Activated CD4-positive, alpha-beta T cell treated with anti-CD3 and anti-CD28 coated beads for 4 hours (primary cell): ENCODE measurements at regions not wholly inside any gene's neighbourhood (a gene's known extent, or its start where the extent isn't known, plus 50 kb on each side); places are given as distances from the start of the nearest gene placed in this dataset.

Experiments
- DNase-seq, 2 donors: peaks; one replicate each; pipeline ENCODE4 v3.0.0-alpha.2; 2020

DNA sequence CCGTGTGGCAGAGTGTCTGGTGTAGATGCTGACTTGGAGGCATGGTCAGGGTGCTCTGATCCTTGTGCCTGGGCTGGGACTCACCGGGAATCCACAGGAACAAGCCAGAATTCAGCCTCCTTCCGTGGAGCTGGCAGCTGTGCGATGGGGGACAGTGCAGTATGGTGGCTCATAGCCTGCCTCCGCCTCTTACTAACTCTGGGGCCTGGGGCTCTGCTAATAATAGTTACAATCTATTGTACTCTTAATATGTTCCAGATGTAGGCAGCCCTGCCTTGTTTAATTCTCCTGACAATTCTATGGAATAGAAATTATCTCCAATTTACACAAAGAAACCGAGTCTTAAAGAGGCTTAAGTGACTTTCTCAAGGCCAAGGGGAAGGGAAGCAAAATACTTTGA is 77.6 kb downstream of the PCDH1 start:
- DNase-seq, result no peak

DNA sequence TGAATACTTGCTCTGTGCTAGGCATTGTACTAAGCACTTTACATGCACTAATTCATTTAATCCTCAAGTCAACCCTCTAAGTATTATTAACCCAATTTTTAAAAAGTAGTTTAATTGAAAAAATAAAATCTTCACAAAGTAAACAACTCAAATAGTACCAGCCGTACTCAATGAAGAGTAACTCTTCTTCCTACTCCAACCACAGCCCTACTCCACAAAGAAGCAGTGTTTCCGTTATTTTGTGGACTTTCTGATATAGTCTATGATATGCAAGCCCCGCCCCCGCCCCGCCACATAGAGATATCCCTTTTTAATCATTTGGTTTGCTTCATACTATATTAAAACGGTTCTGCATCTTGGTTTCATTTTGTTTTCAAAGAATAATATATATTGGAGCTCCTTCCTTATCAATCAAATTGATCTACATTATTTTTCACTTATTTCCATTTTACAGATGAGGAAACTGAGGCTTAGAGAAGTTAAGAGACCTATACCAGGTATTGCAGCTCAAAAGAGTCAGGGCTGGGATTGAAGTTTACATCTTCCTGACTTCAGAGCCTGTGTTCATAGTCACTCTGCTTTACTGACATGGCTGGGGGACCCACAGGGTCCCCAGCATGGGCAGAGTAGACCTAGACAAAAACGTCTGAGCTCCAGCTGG is 78.6 kb downstream of the PCDH1 start:
- no peak for DNase-seq

DNA sequence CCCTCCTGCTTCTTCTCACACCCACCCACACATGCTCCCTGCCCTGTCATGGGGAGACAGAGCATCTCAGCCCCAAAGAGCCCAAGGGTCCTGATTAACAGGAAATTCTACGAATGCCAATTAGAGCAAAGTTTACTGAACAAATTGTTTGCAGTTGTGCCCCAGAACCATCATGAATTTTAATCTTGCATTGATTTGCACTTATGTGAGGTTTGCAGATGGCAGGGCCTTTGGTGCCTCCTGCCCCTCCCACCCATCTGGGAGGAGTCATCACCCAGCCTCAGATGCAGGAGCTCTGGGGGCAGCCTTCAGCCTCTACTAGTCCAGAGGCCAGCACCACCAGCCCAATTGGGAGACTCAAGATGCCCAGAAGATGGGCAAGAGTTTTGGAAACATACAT is 80.8 kb downstream of the PCDH1 start:
- no peak for DNase-seq

DNA sequence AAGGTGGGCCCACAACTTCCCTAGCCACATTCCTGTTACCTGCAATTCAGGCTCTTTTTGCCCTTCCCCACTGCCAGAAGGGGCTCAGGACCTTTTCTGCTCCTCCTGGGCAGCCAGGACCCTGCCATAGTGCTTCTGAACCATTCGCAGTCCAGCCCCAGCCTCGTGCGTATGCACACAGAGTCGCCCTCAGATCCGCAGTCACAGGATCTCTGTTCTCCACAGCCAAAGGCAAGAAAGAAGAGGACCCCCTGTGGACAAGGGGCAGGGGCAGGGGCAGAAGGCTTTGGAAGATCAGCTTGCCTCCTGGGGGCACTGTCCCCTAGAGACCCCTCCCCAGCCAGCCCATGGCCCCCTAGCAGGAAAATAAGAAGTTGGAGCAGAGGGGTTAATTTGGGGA is 82.8 kb downstream of the PCDH1 start:
- no peak for DNase-seq

DNA sequence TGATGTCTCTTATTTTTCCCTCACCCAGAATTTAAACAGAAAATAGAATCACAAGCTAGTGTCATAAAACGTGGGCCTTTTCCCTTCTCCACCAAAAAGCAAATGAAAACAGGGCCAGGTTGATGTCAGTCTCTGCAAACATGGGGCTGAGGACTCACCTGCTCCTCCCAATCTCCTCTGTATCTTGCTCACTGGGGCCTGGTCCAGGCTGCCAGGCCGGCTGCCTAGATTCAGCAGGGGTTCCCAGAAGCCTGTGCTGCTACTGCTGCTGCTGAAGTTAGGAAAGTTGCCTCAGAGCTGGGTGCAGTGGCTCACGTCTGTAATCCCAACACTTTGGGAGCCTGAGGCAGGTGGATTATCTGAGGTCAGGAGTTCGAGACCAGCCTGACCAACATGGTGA is 84.3 kb downstream of the PCDH1 start:
- no peak for DNase-seq

DNA sequence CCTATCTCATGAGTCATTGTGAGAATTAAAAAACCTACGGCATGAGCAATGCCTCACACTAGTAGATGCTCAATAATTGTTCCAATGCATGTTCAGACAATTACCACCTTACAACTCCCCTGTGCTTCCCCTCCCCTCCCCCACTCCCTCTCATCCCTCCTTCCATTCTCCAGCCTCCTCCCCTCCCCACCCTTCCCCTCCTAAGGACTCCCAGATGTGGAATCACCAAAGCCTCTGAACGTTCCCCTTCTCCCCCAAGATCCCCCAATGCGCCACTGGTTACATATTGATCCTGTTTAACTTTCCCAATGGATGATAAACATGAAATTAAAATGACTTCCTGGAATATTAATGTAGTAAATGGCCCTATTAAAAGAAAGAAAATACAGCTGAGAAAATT is 84.8 kb downstream of the PCDH1 start:
- no peak for DNase-seq

DNA sequence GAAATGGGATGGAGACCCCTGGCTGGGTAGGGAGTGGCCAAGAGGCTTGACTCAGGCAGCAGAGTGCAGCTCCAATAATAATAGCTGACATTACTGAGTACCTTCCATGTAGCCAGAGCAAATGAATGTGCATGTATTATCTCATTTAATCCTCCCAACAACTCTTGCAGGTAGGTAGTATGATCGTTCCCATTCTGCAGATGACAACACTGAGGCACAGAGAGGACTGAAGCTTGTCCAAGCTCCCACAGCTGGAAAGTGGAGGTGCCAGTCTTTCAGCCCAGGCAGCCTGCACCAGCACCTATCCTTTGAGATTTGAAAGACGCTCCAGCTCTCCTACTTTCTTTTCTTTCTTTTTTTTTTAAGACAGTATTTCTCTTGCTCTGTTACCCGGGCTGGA is 87.6 kb downstream of the PCDH1 start:
- no peak for DNase-seq

DNA sequence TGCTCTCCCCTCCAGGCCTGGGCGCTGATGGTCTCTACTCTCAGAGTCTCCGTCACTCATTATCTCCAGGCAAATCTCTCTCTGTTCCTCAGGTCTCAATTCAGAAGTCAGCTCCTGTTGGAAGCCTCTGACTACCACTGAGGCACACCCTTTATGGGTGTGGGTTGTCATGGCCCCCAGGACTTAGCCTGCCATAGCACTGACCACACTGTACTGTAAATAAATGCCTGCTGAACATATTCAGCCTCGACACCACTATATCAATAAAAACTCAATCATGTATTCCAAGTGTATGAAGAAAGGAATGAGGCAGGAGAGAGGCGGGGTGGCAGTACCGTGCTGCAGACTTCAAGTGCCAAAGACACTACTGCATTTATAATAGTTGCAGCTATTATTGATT is 88.9 kb downstream of the PCDH1 start:
- DNase-seq, result no peak

DNA sequence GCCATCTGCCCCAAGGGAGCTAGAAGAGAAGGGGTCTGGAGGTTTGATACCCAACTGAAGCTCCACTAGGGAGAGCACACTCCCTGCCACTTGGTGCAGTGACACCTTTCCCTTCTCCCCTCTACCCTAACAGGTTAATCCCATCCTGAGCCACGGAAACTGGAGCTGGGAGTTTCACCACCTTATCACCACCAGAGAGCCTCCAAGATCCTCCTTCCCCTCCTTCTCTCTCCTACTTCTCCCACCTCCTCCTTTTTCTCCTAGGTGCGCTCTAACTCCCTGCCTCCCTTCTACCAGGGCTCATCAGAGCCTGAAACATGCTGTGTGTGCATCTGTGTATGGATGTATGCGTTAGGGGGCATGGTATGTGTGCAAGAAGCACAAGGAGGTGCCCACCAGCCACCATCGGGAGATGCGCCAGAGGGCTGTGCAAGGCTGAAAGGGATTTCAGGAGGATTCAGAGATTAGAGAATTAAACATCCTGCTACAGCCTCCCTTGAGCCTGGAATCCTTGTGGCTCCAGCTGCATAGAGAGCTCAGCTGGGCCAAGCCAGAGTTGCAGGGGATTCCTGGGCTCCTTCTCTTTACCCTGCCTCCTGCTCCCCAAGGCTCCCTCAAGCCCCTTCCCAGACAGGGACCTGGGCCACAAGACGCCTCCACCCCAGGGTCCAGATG is 89.8 kb downstream of the PCDH1 start:
- DNase-seq, result no peak

DNA sequence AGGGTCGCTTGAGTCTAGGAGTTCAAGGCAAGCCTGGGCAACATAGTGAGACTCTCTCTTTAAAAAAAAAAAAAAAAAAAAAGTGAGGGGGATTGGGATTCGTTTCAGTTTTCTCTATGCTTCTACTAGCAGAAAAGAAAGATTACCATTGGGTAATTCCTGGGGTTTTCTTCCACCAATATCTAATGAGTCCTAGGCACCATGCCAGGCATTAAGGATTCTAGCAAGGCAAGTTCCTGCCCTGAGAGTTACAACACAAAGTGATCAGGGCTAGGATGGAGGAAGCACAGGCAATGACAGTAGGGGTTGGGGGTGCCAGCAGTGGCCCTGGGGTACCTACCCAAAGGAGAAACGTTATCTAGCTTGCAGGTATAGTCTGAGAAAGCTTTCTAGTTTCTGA is 90.8 kb downstream of the PCDH1 start:
- no peak for DNase-seq

DNA sequence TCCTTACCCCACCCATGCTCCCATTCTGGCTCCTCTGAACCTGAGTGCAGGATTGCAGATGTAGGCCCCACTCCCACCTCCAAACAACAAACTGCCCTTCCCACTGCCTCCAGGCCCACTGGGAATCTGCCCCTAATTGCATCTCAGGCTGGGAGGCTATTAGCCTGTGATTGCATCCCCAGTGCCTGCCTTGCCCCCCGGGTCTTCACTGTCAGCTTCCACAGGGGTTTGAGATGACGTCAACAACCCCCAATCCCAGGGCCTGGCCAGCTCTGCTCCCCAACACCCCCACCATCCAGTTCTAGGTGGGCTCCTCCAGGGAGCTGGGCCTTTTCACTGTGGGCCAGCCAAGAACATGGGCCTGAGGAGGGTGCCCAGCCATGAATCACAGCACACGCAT is 91.5 kb downstream of the PCDH1 start:
- no peak for DNase-seq

DNA sequence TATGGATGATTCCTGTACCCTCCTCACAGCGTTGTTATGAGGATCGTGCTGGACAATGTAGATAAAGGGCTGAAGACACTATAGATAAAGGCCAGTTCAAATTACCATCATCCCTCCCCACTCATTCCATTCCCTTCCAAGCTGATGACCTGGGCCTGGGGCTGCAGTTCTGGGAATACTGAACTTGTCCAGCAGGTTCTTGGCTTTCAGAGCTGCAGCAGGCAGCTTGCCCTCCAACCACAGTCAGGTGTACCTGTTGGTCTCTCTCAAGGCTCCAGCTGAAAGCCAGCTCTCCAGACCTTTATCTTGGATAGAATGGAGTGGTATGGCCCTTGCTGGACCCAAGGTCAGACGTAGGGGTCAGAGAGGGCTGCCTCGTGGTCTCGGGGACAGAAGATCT is 92.5 kb downstream of the PCDH1 start:
- no peak for DNase-seq

DNA sequence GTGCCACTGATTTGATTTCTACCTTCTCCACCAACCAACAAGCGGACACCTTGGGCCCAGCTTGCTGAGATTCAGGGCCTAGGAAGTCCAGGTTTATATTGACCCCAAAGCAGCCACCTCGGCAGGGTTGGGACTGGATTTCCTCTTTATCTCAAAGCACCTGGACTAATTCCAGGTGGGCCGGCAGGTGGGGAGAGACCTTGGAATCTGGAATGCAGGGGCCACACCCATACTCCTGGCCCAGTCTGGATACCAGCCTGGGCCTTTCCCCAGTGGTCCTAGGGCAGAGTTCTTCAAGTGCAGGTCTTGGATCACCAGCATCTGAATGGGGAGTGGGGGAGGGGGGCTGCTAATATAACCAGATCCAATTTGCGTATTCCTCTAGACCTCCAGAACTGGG is 93.1 kb downstream of the PCDH1 start:
- DNase-seq, result no peak

DNA sequence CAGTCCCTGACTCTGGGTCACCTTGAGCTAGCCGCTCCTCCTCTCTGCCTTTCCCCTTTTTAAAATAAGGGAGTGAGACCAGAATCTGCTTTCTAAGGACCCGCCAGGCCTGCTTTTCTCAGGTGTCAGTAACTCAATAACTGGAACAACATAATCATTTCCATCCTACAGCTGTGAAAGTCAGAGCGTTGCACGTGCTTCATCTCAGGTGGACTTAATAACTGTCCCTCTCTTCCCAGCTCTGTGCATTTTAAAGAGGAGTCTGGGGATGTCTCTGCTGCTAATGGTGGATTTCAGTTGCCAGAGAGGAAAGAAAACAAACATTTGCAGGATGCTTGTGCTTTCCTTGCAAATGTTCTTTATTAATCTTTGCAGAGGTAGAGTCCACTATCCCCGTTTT is 93.7 kb downstream of the PCDH1 start:
- no peak for DNase-seq

DNA sequence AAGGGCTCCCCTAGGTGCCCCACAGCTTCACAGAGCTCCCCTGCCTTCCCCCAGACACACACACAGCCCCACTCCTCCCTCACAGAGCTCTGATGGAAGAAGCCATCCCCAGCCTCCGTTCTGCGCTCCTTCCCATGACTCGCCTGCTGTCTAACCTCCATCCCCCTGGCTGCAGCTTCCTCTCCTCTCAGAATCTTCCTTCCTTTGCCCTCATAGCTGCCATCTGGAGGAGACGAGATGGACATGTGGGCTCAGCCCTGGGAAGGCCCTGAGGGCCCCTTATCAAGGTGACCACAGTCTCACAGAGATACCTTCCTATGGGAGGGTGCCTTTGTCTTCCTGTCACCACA is 94.3 kb downstream of the PCDH1 start:
- no peak for DNase-seq

DNA sequence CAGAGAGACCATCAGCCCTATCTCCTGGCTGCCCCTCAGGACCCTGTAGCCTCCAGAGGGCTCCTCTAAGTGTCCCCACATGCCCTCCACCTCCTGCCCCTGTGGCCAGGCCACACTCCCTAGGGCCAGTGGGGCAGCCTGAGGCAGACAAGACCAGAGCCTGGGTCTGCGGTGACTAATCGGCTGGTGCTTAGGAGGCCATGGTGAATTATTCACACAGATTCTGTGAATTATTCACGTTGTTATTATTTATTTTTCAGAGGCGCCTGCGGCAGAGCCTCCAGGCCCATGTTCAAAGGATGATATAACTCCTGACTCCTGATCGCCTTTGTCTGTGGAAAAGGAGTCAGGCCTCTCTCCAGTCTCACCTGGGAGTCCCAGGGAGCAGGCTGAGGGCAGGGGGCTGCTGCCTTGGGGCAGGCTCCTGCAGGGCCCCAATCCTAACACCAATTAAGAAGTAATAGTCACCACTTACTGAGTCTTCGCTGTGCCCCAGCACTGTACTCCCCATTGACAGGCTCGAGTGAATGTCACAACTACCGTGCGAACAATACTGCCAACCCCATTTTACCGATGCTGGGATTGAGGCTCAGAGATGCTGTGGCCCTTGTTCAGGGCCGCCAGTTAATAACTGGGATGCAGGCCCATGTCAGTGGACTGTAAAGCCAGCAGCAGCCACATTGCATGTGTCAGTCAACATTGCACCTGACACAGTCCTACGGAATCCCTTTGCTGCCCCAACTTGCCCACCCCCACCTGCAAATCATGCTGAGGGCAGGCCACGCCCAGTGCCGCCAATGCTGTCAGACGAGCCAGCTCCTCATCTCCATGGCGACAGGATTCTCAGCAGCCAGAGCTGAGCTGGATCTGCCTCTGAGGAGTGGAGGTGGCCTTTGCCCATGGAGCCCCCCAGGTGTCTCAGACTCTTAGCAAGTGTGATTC is 94.9 kb downstream of the PCDH1 start:
- DNase-seq, result no peak

DNA sequence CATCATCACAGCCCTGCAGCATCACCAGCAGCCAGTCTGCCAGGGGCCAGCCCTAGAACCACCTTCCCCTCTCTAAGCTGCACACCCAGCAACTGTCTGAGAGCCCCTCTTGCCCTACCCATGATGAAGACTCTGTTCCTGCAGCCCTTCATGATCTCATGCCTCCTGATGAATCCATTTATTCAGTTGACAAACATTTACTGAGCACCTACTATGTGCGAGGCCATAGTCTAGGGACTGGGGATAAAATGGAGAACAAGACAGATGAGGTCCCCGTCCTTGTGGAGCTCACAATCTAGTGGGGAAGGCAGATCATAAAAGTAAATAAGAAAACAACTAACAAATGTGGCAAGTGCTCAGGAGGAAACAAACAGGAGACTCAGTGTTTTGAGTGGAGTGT is 96.3 kb downstream of the PCDH1 start:
- DNase-seq, result no peak

DNA sequence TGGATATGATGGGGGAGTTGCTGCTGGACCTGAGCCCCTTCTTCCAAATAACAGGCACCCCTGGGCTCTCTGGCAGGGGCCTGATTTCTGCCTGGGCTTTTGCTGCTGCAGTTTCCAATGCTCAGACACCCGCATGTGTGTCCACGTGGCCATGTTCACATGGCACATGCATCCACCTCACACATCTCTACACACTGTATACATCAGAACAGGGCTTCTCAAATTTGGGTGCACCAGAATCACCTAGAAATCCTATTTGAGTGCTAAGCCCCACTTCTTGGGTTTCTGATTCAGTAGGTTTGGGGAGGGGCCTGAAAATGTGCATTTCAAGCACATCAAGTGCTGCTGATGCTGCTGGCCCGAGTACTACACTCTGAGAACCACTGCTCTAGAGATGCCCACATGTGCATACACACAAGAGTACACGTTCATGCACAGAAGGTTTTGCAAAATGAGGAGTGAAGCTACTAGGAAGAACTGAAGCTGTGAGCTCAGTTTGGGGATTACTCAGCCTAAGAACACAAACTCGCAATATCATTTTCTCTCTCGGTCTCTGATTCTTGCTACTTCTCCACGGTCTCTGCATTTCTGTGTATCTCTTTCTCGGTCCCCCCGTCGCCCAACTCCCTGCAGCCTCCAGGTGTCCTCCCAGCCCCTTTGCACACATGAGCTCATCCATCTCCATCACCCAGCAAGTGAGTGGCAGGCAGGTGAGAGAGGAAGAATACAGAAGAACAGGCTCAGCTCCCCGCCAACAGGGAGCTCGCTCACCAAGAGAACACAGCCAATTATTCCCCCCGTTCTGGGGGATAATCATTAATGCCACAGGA is 97.0 kb downstream of the PCDH1 start:
- no peak for DNase-seq

DNA sequence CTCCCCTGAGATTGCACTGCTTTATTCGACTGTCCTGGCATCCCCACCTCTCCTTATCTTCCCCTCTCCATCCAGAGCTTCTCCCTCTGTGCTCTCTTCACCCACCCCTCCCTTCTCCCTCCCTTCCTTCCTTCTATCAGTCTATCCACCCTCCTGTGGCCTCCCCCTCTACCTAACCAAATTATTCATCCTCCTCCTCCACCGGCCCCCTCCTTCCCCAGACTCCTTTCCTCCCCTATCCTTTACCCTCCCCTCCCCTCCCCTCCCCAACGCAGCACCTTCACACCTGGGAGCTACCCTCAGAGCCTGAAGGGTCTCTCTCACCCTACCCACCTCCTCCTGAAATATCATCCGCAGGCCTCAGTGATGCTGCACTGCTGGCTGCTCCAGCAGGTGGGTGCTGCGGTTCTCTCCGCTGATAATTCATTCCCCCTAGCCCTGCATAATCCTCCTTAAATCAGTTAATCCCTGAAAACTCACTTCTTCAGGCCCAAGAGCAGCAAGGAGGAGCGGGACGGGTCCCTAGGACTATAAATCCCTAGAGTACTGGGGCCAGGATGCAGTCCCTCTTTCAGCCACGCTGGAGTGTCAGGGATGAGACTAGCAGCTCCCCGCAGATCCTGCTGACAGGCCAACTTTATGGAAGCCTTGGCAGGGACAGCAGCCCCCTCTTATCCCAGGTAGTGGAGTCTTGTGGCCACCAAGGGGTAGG is 97.8 kb downstream of the PCDH1 start:
- no peak for DNase-seq

DNA sequence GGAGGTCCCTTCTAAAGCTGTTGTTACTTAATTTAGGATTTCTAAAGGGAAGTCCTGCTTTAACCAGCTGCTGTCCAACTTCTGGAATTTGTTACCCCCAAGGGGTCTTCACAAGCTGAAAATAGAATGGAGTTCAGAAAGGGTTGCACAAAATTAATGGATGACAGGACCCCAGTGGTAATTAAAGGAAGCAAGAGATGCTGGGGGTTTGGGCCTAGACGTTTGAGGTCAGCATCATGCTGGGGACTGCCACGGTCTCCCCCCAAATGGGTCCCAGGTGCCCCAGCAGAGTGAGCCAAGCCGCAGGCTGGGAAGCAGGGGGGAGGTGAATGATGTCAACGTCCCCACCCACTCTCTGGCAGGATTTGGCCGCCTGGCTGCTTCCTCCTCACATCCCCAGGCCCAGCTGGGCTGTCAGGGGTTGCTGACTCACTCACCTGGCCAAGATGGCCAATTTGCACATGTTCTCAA is 97.5 kb upstream of the ARAP3 start:
- DNase-seq, result no peak

DNA sequence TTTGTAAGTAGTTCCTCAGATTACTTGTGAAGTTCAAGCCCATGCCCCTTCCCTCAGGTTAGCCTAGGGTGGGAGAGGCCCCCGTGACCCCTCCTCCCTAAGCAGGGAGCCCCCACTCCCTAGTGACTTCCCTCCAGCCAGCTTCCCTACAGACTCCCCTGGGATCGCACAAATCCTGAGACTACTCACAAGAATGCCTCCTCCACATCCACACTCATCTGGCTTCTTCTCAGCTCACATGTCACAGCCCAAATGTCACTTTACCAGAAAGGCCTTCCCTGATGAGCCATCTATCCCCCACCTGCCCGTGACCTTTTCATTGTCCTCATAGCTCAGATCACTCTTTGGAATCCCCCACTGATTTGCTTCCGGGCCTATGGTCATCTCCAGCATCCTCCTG is 96.7 kb upstream of the ARAP3 start:
- DNase-seq, result no peak

DNA sequence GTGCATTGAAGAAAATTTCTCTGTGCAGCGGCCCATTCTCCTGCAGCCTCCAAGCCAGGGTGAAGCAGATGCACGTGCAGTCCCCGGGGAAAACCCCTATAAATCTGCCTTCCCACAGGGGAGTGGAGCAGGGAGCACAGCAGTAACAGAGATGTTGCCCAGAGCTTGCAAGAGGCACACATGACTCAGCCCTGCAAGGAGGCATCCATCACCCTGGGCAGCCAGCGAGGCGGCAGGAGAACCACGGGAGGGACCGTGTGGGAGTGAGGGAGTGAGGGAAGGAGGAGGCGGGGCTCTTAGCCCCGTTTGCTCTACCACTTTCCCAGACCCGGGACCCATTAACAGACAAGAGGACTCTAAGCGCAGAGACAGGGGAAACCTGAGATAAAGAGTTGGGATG is 96.2 kb upstream of the ARAP3 start:
- no peak for DNase-seq
